HG03159 (cell line): ENCODE measurements at regions not wholly inside any gene's neighbourhood (a gene's known extent, or its start where the extent isn't known, plus 50 kb on each side); places are given as distances from the start of the nearest gene placed in this dataset.
"Not testable (repeated sequence)": the region's sequence is repeated elsewhere in the genome, so short reads cannot be mapped to it uniquely, and the experiment has no call there.

Source experiments
- ATAC-seq: cut with Tn5 transposase; IDR thresholded peaks from one replicate; pipeline ENCODE4 v1.9.1; 2021; ENCODE audit warnings: mild to moderate bottlenecking, moderate library complexity; ENCODE audit not compliant: unreplicated experiment

DNA sequence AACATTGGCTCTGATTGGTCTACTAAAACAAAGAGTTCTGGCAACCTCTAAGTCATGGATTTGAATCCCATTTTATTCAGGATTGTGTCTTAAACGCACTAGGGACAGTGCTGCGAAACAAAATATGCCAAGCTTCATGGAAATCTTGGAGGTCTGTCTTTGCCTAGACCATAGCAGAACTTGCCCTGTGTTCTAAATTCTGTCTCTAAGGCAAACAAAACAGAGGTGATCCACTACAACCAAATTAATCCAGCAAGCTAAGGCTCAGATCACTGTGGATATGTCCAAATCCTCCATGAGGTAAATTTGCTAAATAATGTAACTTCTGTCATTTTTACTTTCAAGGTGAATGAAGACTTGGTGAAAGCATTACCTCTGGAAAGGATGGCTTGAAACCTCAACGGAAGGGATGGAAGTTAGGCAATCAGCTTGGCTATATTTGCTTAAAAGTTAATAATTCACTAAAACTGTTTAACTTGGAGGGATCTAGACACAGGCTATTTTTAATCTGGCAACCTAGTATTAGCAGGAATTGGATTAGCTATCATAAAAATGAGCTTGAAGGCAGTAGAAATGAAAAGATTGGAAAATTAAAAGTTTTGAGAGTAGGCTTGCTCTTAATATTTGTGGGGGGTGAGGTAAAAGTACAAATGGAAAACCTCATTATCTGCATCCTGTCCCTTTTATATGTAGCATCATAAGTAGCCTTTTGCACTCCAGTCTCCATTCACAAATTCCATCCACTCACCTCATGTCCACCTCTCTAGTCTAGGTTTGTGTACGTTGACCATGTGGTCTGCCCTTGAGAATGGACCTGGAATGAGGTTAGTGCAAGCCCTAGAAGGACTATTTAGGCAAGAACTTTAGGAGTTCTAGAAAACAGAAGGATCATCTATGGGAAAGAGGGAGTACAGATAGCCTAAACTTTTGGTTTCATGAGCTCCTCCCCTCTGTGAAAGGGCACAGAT, 176.2 kb downstream of the SMC2 start:
- no peak for ATAC-seq

GRCh38 chr9:104276709-104277245, 182.7 kb downstream of the SMC2 start:
- ATAC-seq: no peak

DNA sequence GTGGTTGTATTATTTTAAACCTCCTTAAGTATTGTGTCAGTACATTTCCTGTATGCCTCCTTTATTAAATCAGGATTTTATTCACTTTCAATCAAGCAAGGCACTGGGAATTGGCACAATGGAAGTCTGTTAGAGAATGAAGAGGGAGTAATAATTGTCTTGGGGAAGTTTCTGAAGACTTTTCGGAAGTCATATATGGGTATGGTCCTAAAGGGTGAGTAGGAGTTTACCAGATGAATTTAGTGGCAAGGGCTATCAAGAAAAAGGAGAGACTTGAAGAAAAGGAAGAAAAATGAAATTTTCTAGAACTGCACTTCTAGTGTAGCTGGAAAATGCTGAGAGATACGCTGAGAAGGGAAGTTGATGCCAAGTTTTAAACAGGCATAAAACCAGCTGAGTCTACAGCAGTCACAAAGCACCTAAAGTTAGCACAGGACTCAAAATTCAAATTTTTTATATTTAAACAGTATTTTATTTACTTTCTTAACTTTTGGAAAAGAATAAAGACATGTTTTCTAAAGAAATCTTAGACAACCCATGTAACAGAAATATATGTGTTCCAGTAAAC, 184.9 kb downstream of the SMC2 start:
- ATAC-seq: no peak

DNA sequence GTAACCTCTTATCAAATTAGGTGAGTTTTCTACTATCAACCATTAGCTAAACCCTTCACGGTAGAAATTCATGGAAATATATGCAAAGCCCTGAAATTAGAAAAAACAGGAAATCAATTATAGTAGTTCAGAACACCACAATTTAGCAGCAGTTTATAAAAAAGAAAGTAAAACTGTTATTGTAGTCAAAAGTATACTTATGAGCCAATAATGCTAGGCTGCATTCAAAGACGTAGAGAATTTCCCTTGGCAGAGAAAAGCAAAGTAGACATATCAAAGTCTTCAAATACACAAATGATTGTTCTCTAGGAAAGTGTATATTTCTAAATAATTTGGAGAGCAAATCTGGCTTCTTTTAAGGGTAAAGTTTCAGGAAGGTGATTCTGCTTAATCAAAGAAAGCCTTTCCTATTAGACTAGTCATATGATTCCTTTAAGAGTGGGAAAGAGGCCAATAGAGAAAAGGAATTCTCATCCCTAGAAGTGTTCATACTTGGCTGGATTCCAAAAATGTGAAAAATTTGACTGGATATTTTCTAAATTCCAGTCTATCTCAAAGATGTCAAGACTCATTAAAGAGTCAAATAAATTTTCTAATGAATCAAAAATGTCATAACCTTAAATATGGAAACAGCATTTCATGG, 185.5 kb downstream of the SMC2 start:
- no peak for ATAC-seq

DNA sequence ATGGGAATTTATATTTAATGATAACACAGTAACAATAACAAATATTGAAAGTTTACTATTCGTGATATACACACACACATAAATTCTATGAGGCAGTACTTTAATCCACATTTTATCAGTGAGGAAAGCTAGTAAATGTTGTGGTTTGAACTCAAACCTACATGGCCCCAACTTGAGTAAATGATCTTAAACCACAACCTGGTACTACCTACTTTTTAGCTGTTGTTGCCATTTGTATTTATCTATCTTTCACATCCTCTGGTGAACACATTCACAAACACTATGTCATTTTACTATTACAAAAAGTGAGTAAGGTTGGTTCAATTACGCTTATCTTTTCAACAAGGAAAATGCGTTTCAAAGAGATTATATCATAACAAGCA, 186.1 kb downstream of the SMC2 start:
- ATAC-seq: no peak

- no peak for ATAC-seq
Observed at GRCh38 chr9:104280711-104281110, 186.6 kb downstream of the SMC2 start.

GRCh38 chr9:104286187-104286586, 192.1 kb downstream of the SMC2 start:
- ATAC-seq: no peak

DNA sequence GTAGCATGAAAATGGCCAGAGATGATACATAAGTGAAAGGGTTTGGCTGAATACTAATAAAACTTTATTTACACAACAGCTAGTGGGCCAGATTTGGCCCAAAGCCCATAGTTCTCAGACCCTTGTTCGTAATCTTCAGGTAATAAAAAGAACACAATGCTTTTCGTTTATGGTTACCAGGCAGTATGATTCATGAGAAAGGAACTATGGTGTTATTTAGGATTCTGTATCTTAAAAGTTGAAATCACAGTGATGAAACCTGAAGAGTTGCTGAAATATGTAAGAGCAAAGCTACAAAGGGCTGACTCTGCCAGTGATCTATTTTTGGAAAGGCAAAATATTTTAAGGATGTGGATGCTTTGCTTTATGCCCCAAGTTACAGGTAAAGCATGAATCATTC, 192.7 kb downstream of the SMC2 start:
- no peak for ATAC-seq

- ATAC-seq: no peak
Observed at GRCh38 chr9:104287253-104287878, 193.3 kb downstream of the SMC2 start.

GRCh38 chr9:104293877-104294276, 199.8 kb downstream of the SMC2 start:
- ATAC-seq: no peak

DNA sequence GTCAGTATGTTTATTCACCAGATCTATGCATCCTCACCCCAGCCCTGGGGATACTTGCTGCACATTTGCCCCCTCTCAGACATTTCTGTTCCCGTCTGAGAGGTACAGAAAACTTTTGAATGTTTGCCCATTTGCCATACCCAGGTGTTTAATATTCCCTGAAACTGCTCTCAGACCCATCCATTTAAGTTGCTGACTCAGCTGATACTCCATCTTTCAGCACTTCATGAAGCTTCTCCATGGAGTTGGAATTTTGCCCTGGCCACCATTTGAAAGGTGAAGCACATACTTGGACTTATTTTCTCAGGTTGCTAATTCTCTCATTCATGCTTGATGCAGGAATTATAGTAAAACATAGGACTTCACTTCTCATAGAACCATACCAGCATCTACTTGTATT, 203.9 kb upstream of the OR13F1 start:
- ATAC-seq: no peak

GRCh38 chr9:104301755-104302154, 202.3 kb upstream of the OR13F1 start:
- no peak for ATAC-seq

DNA sequence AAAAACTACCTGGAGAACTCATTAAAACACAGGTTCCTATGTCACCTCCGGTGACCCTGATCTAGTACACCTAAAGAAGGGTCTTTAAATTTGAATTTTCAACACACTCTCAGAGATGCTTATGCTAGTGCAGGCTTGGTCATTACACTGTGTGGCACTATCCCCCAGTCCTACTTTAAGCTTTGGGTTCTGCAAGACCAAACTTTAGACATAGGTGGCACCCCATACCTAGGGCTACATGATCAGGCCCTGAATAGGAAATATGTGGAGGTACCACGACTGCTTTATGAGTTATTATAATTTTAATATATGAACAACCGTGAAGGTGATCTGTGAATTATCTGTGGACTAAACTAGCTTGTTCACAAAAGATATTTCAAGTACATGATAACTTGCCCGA, 201.3 kb upstream of the OR13F1 start:
- ATAC-seq: no peak

- ATAC-seq: no peak
Observed at GRCh38 chr9:104304925-104305324, 199.1 kb upstream of the OR13F1 start.

GRCh38 chr9:104313396-104314110, 190.5 kb upstream of the OR13F1 start:
- no peak for ATAC-seq

- not testable (repeated sequence) for ATAC-seq
Observed at GRCh38 chr9:104316201-104317009, 187.7 kb upstream of the OR13F1 start.

DNA sequence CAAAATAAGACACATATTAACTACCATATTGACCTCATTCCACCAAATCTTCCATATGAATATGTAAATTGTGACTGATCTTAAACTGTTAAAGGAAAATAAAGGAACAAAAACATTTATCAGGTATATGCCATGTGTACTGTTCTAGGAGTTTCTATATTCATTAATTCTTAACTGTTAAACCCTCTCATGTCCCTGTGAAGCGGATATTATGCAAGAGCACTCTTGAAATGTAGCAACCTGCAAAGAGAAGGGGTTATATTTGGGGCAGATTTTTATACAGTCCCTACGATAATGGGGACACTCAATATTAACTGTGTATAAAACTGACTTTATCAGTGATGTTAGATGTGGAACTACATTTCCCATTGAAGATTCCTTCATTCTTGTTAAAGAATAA, 184.9 kb upstream of the OR13F1 start:
- no peak for ATAC-seq

- ATAC-seq: no peak
Observed at GRCh38 chr9:104319685-104320084, 184.4 kb upstream of the OR13F1 start.

- no peak for ATAC-seq
Observed at GRCh38 chr9:104322596-104322995, 181.5 kb upstream of the OR13F1 start.
